Activated naive CD4-positive, alpha-beta T cell treated with anti-CD3 and anti-CD28 coated beads, Interleukin-2, amount 50 U/mL, for 72 hours (primary cell): ENCODE measurements at regions not wholly inside any gene's neighbourhood (a gene's known extent, or its start where the extent isn't known, plus 50 kb on each side); places are given as distances from the start of the nearest gene placed in this dataset.

Source experiments
- ATAC-seq, 2 donors: fragments of 150-1000 bp; cut with Tn5 transposase; 2 replicates each; pipeline ENCODE4 v1.10.0; 2021; ENCODE audit warnings: mild to moderate bottlenecking in 2 of 2, moderate library complexity in 2 of 2
- DNase-seq, 2 donors: peaks; one replicate each; pipeline ENCODE4 v3.0.0; 2021 to 2022; ENCODE audit warnings: low spot score in 2 of 2
- H3K27ac Mint-ChIP-seq, 2 donors: one replicate each; pipeline ENCODE4 v1.8.0; 2022; ENCODE audit warnings: mild to moderate bottlenecking in 2 of 2, mixed read lengths in 2 of 2
- H3K36me3 Mint-ChIP-seq, 2 donors: one replicate each; pipeline ENCODE4 v1.8.0; 2022; ENCODE audit warnings: mixed read lengths in 2 of 2
- H3K9me3 Mint-ChIP-seq, 2 donors: one replicate each; pipeline ENCODE4 v1.8.0; 2022; ENCODE audit warnings: mixed read lengths in 2 of 2

- no peak overlapping the region for H3K27ac Mint-ChIP-seq
- DNase-seq = no peak
- H3K36me3 Mint-ChIP-seq = no peaks in the 10 kb centered on the region
- no peak for ATAC-seq
- H3K9me3 Mint-ChIP-seq = peaks cover 0 to 4% of the 10 kb centered on the region in 2 donors
These were observed 62.3 kb upstream of the CTBP2 start for GRCh38 chr10:125222515-125223308.

- no peaks in the 10 kb centered on the region for H3K36me3 Mint-ChIP-seq
- peak overlapping the region in 1 of 2 donors; percentile 37 for H3K27ac Mint-ChIP-seq
- H3K9me3 Mint-ChIP-seq = no peaks in the 10 kb centered on the region
- no peak for ATAC-seq
- no peak for DNase-seq
These were observed 61.4 kb upstream of the CTBP2 start for GRCh38 chr10:125221716-125222115.

- no peak for ATAC-seq
- H3K9me3 Mint-ChIP-seq = no peaks in the 10 kb centered on the region
- no peaks in the 10 kb centered on the region for H3K36me3 Mint-ChIP-seq
- H3K27ac Mint-ChIP-seq = no peak overlapping the region
- no peak for DNase-seq
These were observed 59.4 kb upstream of the CTBP2 start for GRCh38 chr10:125219776-125220175.

GRCh38 chr10:125218967-125219366 lies 58.6 kb upstream of the CTBP2 start:
- ATAC-seq = no peak
- Mint-ChIP-seq H3K9me3 (no peaks in the 10 kb centered on the region), H3K36me3 (no peaks in the 10 kb centered on the region)

GRCh38 chr10:125217990-125218675 lies 57.8 kb upstream of the CTBP2 start:
- Mint-ChIP-seq H3K9me3 (no peaks in the 10 kb centered on the region), H3K36me3 (no peaks in the 10 kb centered on the region), H3K27ac (no peak overlapping the region)
- DNase-seq (no peak), ATAC-seq (no peak)

More at GRCh38 chr10:125218967-125219366, 58.6 kb upstream of the CTBP2 start:
- no peak overlapping the region for H3K27ac Mint-ChIP-seq
- no peak for DNase-seq

GRCh38 chr10:125216861-125217260 lies 56.5 kb upstream of the CTBP2 start:
- no peak for ATAC-seq
- Mint-ChIP-seq H3K9me3 (no peaks in the 10 kb centered on the region), H3K36me3 (no peaks in the 10 kb centered on the region), H3K27ac (no peak overlapping the region)
- DNase-seq = no peak

GRCh38 chr10:125216309-125216708 lies 55.9 kb upstream of the CTBP2 start:
- DNase-seq (no peak), ATAC-seq (no peak)
- peaks cover 0 to under 1% of the 10 kb centered on the region in 2 donors for H3K9me3 Mint-ChIP-seq

GRCh38 chr10:125214283-125214570 lies 53.9 kb upstream of the CTBP2 start:
- H3K9me3 Mint-ChIP-seq = peaks cover 0 to 9% of the 10 kb centered on the region in 2 donors
- H3K27ac Mint-ChIP-seq = no peak overlapping the region
- no peak for DNase-seq
- ATAC-seq = no peak
- H3K36me3 Mint-ChIP-seq = no peaks in the 10 kb centered on the region

More at GRCh38 chr10:125216309-125216708, 55.9 kb upstream of the CTBP2 start:
- Mint-ChIP-seq H3K27ac (no peak overlapping the region), H3K36me3 (no peaks in the 10 kb centered on the region)

- no peak for ATAC-seq
- H3K9me3 Mint-ChIP-seq = peaks cover 0 to 9% of the 10 kb centered on the region in 2 donors
- DNase-seq = no peak
- H3K36me3 Mint-ChIP-seq = no peaks in the 10 kb centered on the region
- H3K27ac Mint-ChIP-seq = no peak overlapping the region
These were observed 53.3 kb upstream of the CTBP2 start for GRCh38 chr10:125213541-125214282.

GRCh38 chr10:125212150-125212809 lies 51.9 kb upstream of the CTBP2 start:
- DNase-seq (no peak), ATAC-seq (no peak)
- Mint-ChIP-seq H3K9me3 (peaks cover 0 to 9% of the 10 kb centered on the region in 2 donors), H3K36me3 (no peaks in the 10 kb centered on the region), H3K27ac (no peak overlapping the region)
